Keratinocyte (primary cell): ENCODE measurements at regions not wholly inside any gene's neighbourhood (a gene's known extent, or its start where the extent isn't known, plus 50 kb on each side); places are given as distances from the start of the nearest gene placed in this dataset.
"Not testable (repeated sequence)": the region's sequence is repeated elsewhere in the genome, so short reads cannot be mapped to it uniquely, and the experiment has no call there.

Experiments
- EZH2 ChIP-seq: IDR thresholded peaks from one replicate; pipeline ENCODE4 v1.6.1; 2012; ENCODE audit warnings: inconsistent platforms, mild to moderate bottlenecking, low read length, moderate library complexity
- TF ChIP-seq, protein P1 (sequence below), 3 experiments: IDR thresholded peaks in 1 of 3; conservative IDR thresholded peaks in 1 of 3; optimal IDR thresholded peaks in 1 of 3; 2 replicates in 2 of 3; 3 replicates in 1 of 3; pipeline versions ENCODE3 to v1.5.1; 2011; ENCODE audit warnings: low read length in 3 of 3, mild to moderate bottlenecking in 3 of 3, moderate library complexity in 2 of 3, control low read depth in 1 of 3, inconsistent platforms in 1 of 3; ENCODE audit not compliant: insufficient read depth in 2 of 3; ENCODE audit errors: extremely low read depth in 1 of 3

DNA sequence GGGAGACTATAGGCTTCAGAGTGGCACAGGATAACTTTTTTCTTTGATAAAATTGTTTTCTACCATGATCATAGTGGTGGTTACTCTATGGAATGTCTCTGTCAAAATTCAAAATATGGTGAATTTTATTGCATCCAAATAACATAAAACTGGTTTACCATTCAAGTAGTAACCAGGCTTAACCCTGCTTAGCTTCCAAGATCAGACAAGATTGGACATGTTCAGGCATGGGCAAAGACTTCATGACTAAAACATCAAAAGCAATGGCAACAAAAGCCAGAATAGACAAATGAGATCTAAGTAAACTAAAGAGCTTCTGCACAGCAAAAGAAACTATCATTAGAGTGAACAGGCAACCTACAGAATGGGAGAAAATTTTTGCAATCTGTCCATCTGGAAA lies 1070.1 kb upstream of the SLIT2 start:
- TF ChIP-seq, protein P1, sequence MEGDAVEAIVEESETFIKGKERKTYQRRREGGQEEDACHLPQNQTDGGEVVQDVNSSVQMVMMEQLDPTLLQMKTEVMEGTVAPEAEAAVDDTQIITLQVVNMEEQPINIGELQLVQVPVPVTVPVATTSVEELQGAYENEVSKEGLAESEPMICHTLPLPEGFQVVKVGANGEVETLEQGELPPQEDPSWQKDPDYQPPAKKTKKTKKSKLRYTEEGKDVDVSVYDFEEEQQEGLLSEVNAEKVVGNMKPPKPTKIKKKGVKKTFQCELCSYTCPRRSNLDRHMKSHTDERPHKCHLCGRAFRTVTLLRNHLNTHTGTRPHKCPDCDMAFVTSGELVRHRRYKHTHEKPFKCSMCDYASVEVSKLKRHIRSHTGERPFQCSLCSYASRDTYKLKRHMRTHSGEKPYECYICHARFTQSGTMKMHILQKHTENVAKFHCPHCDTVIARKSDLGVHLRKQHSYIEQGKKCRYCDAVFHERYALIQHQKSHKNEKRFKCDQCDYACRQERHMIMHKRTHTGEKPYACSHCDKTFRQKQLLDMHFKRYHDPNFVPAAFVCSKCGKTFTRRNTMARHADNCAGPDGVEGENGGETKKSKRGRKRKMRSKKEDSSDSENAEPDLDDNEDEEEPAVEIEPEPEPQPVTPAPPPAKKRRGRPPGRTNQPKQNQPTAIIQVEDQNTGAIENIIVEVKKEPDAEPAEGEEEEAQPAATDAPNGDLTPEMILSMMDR (optimal IDR thresholded peaks at IDR 0.05 in 1 of 3, IDR thresholded peaks at IDR 0.05 in 1 of 3, conservative IDR thresholded peaks at IDR 0.05 in 1 of 3; ENCODE audit: extremely low read depth in 1 of 3, insufficient read depth in 2 of 3, low read length in 3 of 3), result not testable (repeated sequence)
- TF ChIP-seq EZH2, result not testable (repeated sequence)
